Activated effector memory CD4-positive, alpha-beta T cell treated with Interleukin-2 at 50 U/mL for 16 hours (primary cell): ENCODE measurements at regions not wholly inside any gene's neighbourhood (a gene's known extent, or its start where the extent isn't known, plus 50 kb on each side); places are given as distances from the start of the nearest gene placed in this dataset.
"Not testable (repeated sequence)": the region's sequence is repeated elsewhere in the genome, so short reads cannot be mapped to it uniquely, and the experiment has no call there.

ENCODE experiments used
- DNase-seq: peaks from one replicate; pipeline ENCODE4 v3.0.0-alpha.2; 2020

DNA sequence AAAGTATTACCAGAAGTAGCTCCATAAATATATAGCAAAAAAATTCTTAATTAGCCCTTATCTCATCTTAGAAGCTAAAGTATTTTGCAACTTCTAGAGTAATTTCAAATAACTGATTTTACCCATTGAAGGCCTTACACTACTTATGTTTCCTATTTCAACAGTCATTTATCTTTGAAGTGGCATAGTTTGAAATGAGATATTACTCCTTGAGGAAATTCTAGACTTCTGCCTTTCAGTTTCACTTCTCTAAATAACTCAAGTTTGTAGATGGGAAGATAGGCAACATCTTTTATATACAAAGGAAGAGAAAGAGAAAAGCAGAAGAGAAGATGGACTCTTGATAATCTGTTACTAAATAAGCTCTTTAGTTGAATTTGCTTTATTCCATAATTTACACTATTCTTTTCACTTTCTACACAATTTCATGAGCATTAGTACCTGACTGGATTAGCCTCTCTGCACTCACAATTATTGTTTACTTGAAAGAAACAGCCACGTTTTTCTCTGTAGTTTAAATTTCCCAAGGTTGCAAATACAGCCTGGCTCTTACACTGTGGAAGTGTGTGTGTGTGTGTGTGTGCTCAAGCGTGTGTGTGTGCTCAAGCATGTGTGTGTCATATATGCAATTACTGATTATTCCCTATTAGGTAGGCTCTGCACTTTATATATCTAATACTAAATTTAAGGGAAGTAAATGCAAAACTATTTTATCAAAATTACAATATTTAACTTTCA lies 60.6 kb upstream of the EMB start:
- no peak for DNase-seq

DNA sequence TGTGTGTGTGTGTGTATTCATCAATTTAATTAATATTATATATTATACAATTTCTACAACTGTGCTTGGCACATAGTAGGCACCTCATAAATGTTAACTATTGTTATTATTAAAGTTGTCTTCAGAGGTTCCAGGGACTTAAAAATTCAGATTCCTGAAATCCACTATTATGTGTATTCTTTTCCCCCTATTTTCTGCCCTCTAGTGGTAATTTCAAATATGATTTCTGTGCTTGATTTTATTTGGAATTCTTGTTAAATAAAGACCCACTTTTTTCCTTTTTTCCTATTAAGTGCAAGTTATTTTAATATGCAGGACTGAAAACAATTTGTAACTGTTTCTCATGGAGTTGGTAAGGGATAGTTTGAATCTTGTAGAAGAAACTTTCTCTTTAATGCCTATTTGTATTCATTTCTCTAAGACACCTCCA lies 72.0 kb upstream of the EMB start:
- DNase-seq: not testable (repeated sequence)

DNA sequence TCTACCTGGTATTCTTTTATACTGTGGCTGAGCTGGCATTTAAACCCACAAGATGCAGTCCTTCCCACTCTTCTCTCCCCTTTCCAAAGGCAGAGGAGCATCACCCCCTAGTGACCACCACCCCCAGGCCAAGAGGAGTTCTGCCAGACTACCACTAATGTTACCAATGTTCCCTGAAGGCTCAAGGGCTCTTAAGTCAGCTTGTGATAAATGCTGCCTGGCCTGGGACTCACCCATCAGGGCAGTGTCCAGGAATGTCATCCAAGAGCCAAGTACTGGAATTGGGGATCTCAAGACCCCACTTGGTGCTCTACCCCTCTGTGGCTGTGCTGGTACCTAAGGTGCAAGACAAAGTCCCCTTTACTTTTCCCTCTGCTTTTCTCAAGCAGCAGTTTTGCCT lies 80.0 kb upstream of the EMB start:
- not testable (repeated sequence) for DNase-seq

DNA sequence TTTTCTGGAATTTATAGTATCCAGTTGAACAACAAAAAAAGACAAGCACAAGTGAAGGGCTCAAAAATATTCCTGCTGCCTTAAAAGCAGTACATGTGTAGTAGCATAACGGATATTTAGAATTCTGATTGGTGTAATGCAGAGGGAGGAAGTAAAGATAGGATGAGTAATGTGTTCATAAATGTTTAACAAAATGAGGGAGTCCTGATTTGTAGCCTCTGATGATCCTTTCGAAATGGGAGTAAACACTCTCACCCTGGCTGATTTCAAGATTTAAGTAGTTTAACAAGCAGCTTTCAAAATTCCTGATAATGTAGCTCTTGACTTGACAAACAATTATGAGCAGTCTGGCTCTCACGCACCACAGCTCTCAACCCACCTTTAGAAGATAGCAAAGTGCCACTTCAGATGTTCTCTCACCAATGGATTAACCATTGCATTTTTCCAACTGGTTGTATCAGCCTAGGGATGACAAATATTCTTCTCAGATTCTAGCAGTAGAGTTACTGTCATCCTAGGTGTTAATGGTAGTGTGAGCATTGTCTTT lies 86.5 kb upstream of the EMB start:
- DNase-seq: not testable (repeated sequence)

DNA sequence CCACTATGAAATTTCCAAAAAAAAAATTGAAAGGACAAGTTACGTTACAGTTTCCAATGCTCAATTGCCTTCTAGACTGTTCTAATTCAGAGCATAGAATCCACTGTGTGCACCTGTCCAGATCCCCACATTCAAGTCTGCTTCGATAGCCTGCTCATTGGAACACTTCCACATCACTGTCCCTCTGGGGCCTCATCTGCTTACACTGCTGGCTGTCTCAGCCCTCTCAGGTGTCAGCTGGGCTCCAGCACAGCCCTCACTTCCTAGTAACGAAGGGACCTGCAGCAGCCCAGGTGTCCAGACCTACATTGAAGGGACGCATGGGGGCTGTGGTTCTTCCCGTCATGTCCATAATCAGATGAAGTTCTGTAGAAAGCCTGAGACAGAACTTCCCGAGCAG lies 94.3 kb upstream of the EMB start:
- no peak for DNase-seq

DNA sequence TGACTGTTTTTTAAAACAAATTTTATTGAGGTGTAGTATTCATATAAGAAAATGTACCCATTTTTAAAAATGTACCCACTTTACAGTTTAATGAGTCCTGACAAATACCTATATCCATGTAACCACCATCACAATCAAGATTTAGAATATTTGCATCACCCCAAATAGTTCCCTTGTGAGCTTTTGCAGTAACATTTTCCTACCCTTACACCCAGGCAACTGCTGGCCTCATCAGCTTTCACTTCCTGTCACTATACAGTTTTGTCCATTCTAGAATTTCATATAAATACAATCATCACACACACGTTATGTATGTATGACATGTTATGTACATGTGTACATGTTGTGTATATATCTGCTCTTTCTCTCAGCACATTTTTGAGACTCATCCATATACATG lies 96.4 kb upstream of the EMB start:
- DNase-seq: not testable (repeated sequence)

DNA sequence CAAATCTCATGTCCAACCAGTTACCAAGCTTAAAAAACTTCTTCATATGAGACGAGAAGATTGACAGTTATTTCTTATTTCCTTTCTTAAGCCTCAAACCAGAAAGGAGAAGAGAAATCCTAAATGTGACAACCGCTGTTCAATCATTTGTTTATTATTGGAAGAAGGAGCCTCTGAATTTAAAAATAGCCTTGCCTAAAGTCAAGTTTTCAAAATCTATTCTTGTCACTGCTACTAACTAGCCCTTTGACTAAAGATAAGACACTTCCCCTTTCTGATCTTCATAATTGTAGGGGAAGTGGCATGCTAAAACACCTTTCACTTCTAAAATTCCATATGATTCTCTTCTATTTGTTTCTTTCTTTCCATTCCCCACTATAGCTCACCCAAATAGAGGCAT lies 106.2 kb upstream of the EMB start:
- DNase-seq: no peak

DNA sequence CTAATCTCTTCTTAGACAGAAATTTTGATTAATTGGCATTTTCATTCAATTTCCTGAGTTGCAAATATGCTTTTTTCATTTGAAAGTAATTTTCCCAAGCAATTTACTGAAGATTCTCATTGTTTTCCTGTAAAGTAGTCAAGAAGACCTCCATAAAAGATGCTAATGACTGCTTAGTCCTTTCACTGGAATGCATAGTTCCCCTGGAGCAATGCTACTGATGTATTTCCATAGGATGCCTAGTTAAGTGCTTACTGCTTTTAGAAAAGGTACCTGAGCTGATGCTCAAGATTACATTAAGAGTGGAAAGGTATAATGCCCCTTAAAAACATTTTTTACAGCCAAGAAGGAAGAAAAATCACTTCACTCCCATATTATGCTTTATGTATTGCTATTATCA lies 109.2 kb upstream of the EMB start:
- no peak for DNase-seq

DNA sequence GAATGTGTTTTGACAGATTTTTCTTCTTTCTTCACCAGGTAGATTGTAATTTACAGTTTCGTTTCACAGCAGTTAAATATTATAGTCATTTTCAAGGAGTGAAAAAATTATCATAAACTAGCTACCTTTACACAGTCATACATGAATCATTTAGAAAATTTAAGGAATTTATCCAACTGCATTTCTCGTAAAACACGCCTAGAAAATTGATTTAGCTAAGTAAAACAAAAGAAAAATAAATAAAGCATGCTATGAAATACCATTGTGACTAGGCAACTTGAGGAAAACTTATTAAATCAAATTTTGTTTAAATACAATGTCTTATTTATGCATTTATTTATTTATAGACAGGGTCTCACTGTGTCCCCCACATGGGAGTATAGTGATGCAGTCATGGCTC lies 109.9 kb upstream of the EMB start:
- no peak for DNase-seq

DNA sequence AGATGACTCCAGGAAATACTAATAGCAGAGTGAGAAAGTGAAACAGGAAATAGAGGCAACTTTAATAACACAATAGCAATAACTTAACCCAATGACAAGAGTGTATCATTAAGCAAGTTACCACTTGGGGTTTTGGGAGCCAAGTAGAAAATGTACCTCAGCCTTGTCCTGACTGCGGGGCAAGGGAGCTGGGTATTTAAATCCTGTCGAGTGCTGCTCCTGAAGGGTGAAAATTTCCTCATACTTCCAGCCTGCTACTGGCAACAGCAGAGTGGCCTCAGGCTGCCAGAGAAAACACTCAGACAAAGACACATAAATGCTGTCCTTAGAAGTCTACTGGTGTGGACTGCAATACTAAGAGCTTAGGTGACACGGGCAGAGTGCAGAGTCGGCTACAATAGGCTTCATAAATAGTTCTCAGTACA lies 112.5 kb upstream of the EMB start:
- no peak for DNase-seq

DNA sequence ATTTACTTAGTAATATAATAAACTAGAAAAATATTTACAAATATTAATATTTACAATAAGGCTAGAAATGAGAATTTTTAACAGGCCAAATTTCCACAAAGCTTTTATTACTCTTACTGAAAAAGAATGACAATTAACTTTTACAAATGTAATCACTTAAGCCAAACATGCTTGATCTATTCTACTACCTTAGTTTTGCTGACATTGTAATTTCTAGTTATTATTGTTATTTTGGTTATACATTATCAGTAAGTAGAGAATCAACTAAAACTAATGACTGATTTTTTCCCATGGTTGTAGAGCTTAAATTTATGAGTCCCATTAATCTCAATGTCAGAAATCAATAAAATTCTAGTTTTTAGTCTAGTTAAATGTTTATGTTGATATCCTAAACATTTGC lies 107.8 kb upstream of the PARP8 start:
- not testable (repeated sequence) for DNase-seq

DNA sequence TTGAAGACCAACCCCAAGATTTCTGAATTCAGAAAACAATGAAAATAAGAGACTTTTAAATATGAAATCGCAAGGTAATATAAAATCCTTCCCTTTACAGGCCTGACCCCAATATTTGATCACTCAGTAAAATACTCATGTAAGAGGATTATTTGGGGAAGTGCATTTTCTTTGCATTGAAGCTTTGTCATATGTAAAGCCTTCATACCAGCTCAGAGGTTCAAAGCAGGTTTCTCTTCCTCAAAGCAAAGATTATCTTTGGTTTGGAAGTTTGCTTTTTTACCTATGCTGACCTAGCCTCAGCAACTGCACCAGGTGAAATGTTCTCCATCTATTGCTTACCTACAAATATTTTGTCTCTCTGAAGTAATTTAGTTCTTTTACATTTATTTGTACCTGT lies 106.5 kb upstream of the PARP8 start:
- no peak for DNase-seq

DNA sequence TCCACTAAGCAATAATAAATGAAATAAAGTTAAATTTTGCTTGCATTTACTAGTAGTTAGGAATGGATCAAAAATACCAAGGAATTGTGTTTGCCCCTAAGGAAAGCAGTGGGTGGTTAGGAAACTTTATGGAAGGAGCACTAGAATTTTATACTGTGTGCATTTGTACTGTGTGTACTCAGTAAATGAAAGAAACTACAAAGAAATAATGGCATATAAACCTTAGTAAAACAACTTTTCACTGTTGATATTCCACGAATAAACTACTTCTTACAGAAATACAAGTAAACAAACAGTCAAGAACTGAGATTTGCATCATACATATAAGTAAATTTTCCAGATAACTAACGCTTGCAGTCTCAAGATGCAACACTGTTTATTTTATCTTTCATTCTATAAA lies 103.7 kb upstream of the PARP8 start:
- DNase-seq: no peak

DNA sequence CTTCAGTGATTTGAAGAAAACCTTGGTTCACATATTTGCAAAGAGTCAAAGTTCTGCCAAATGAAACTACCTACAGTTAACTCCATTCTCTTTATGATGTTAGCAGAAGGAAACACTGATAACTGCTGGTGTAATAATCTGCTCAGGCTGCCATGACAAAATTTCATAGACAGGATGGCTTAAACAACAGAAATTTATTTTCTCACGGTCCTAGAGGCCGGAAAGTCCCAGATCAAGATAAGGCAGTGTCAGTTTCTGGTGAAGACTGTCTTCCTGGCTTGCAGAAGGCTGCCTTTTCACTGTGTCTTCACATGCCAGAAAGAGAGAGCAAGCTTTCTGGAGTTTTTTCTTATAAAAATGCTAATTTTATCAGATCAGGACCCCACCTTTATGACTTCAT lies 102.4 kb upstream of the PARP8 start:
- DNase-seq: no peak

DNA sequence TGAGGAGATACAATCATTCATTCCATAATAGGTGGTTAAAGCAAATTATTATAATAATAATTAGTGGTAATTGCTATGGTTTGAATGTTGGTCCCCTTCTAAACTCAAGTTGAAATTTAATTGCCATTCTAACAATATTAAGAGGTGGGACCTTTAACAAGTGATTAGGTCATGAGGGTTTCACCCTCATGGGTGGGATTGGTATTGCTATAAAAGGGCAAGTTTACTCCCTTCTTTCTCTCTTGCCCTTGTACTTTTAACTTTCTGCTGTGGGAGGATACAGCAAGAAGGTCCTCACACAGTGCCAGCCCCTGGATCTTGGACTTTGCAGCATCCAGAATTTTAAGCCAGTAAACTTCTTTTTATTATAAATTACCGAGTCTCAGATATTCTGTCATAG lies 101.9 kb upstream of the PARP8 start:
- no peak for DNase-seq

DNA sequence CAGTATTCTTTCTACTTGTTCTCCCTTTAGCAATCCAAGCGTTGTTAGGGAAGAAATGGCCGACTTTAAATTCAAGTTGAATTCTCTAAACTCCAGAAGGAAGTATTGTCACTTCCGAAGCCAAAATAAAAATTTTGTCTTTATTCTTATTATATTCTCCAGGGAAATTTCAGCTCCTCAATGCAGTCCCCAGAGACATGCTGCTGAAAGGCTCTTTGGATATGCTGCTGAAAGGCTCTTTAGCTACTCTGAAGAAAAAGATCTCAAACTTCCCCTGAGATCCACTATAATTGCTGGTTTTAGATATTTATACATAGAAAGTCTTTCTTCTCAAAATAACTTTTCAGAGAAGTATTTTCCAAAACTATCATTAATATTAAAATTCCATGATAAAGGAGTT lies 92.3 kb upstream of the PARP8 start:
- DNase-seq: no peak

DNA sequence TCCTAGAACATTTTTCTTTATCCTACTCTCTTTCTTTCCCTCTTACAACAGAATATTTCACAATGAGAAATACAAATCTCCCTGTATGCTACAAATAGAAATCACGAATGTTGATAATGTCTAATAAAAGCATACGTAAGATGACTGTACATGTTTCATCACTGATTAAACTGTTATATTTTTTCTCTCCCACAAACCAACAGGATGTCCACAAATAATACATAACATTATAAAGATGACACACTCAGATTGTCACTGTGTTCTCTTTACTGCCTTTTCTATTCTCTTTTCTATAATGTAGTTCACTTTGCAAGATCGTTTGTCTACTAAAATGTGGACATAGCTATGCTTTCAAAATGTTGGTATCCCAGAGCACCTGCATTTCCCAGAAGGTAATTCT lies 90.7 kb upstream of the PARP8 start:
- no peak for DNase-seq

DNA sequence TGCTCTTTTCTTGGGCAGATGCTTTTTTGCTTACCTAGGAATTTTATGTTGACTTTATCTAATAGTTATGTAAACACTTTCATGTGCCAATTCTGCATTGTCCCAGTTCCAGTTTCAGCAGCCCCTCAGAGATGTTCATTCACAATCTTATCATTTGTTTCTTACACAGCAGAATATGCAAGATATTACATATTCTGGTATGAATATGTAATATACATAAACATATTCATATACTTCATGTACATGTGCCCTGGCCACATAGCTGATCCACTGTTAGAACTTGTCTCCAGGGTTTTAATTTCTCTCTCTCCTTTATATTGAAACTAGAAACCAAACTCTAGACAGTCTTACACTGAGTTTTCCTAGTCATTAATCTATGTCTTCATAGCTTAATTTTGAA lies 90.2 kb upstream of the PARP8 start:
- no peak for DNase-seq

DNA sequence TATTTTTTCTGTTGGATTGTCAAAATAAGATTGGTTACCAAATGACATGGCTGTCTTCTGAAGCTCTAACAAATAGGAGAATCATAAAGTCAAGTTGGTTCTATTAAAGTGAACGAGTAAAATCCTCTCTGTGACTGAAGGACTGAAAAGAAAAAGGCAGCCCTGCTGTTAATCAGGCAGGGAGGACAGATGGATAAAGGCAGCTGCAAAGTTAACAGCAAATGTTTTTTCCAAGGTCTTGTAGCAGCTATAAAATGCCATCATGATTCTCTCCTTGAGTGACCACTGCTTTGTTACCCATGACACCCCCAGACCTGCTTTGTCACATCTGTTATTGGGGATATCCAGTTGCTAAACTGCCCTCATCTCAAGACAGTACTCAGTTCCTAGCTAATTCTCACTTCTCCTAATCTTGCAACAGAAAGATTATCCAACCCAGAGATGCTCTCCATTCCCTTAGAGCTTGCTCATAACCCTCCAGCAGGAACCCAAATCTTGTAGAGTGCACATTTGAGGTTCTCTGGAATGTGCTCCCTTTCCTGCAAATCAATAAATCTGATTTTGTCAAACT lies 89.7 kb upstream of the PARP8 start:
- no peak for DNase-seq

DNA sequence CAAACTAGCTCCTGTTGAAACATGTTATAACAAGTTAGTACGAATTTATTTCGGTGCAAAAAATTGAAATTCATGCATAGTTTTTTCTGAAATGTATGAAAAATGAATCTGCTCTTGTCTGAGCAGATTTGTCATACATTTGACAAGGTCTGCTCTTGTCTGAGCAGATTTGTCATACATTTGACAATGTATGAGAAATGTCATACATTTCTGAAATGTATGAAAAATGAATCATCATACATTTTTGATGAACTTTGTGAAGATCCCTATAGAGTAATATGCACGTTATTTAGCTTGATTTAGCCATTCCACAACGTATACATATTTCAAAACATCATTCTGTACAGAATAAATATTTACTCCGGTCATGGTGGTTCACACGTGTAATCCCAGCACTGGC lies 85.9 kb upstream of the PARP8 start:
- DNase-seq: no peak

DNA sequence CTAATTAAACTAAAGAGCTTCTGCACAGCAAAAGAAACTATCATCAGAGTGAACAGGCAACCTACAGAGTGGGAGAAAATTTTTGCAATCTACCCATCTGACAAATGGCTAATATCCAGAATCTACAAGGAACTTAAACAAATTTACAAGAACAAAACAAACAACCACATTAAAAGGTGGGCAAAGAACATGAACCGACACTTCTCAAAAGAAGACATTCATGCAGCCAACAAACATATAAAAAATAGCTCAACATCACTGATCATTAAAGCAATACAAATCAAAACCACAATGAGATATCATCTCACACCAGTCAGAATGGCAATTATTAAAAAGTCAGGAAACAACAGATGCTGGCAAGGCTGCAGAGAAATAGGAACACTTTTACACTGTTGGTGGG lies 84.6 kb upstream of the PARP8 start:
- DNase-seq: not testable (repeated sequence)

DNA sequence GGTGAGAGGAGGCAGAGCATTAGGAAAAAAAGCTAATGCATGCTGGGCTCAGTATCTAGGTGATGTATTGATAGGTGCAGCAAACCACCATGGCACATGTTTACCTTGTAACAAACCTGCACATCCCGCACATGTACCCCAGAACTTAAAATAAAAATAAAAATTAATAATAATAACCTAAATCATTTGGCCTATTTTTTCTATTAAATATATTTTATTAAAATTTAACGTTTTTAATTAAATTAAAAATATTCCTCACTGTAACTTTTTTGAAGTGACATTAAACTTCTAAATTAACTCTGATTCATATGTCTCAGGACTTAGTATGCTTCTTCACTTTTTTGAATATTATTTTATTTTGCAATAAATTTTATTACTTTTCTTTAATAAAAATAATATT lies 83.7 kb upstream of the PARP8 start:
- DNase-seq: no peak

DNA sequence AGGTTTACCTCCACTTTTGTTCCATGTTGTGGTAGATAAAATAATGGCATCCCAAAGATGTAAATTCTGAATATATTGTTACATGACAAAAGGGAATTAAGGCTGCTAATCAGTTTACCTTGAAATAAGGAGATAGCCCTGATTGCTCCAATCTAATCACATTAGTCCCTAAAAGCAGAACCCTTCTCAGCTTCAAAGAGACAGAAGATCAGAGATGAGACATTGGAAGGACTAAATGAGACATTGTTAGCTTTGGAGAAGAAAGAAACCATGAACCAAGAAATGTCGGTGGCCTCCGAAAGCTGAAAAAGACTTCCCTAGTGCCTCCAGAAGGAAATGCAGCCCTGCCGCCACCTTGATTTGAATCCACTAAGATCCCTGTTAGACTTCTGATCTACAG lies 82.8 kb upstream of the PARP8 start:
- DNase-seq: no peak

DNA sequence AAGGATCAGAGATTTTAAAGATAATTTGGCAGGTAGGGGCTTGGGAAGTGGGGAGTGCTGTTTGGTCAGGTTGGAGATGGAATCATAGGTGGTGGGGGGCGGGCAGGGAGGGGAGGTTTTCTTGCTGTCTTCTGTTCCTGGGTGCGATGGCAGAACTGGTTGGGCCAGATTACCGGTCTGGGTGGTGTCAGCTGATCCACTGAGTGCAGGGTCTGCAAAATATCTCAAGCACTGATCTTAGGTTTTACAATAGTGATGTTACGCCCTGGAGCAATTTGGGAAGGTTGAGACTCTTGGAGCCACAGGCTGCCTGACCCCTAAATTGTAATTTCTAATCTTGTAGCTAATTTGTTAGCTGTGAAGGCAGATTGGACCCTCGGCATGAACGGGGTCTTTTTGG lies 78.0 kb upstream of the PARP8 start:
- not testable (repeated sequence) for DNase-seq
